Brain microvascular endothelial cell (primary cell): ENCODE measurements at regions not wholly inside any gene's neighbourhood (a gene's known extent, or its start where the extent isn't known, plus 50 kb on each side); places are given as distances from the start of the nearest gene placed in this dataset.

Experiments used
- DNase-seq: peaks from one replicate; pipeline ENCODE4 v3.0.0-alpha.2; 2020
- H3K27ac ChIP-seq: fragments of 250-450 bp; sonication (Bioruptor Pico); 2 replicates; pipeline ENCODE4 v1.5.1; 2020; ENCODE audit warnings: mild to moderate bottlenecking, moderate library complexity
- H3K27me3 ChIP-seq: fragments of 250-450 bp; sonication (Bioruptor Pico); replicated peaks from 2 replicates; pipeline ENCODE4 v1.5.1; 2020; ENCODE audit warnings: mild to moderate bottlenecking
- H3K36me3 ChIP-seq: fragments of 250-450 bp; sonication (Bioruptor Pico); replicated peaks from 2 replicates; pipeline ENCODE4 v1.5.1; 2020; ENCODE audit warnings: mild to moderate bottlenecking
- H3K4me3 ChIP-seq: 2 replicates; pipeline ENCODE4 v1.5.1; 2011; ENCODE audit warnings: low read depth, mild to moderate bottlenecking, control low read depth, low read length, moderate library complexity
- in situ Hi-C: cut with HindIII; loops from 2 replicates; pipeline ENCODE4 v1.10.0; 2017; ENCODE audit warnings: low sequenced_read_pairs, low pct_ligation_motif_present
- TF ChIP-seq, protein P1 (sequence below): IDR thresholded peaks from 2 replicates; pipeline ENCODE4 v1.5.1; 2011; ENCODE audit warnings: low read depth, mild to moderate bottlenecking, moderate library complexity, low read length, control low read depth, inconsistent platforms; ENCODE audit errors: missing control alignments

- Histone ChIP-seq H3K27ac (no peak overlapping the region), H3K4me3 (no peak overlapping the region), H3K27me3 (peaks cover 50% of the 10 kb centered on the region), H3K36me3 (no peaks in the 10 kb centered on the region)
- in situ Hi-C loops = no loop called here
- no peak for DNase-seq
- TF ChIP-seq, protein P1, sequence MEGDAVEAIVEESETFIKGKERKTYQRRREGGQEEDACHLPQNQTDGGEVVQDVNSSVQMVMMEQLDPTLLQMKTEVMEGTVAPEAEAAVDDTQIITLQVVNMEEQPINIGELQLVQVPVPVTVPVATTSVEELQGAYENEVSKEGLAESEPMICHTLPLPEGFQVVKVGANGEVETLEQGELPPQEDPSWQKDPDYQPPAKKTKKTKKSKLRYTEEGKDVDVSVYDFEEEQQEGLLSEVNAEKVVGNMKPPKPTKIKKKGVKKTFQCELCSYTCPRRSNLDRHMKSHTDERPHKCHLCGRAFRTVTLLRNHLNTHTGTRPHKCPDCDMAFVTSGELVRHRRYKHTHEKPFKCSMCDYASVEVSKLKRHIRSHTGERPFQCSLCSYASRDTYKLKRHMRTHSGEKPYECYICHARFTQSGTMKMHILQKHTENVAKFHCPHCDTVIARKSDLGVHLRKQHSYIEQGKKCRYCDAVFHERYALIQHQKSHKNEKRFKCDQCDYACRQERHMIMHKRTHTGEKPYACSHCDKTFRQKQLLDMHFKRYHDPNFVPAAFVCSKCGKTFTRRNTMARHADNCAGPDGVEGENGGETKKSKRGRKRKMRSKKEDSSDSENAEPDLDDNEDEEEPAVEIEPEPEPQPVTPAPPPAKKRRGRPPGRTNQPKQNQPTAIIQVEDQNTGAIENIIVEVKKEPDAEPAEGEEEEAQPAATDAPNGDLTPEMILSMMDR = no peak
Measured at GRCh38 chr3:193842832-193843473, 249.9 kb downstream of the OPA1 start.

DNA sequence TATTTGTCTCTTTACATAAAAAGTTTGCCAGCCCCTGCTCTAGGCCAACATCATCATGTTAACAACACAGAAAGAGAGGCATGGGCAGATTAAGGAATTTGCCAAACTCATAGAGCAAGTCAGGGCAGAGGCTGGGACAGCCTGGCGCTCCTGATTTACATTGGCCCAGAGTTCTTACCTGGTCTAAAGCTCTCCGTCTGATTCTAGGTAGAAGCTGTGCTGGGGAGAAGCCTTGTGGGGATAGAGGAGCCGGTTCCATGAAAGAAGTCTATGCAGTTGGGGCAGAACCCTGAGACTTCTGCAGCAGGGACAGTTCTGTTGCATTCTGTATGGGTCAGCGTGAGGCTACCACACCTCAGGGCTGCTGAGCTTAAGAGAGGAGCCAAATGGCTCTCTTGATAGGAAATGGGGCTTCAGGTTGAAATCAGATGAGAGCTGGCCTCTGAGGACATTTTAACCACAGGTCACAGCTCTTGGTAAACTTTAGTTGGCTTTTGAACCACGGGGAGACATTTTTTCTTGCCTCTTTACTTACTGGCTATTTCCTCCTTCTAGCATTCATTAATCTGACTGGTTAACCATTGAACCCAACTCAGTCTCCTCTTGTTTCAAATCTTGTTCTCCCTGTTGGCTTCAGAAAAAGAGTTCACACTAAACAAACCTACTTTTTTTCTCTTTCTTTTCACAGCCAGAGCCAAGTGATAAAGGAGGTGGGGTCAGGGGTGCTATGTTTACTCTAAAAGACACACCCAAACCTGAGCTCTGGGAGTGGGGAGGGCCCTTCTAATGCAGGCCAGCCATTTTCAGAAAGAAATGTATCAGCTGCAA is 250.7 kb downstream of the OPA1 start:
- TF ChIP-seq, protein P1 = no peak
- peaks cover 50% of the 10 kb centered on the region for H3K27me3 ChIP-seq
- H3K36me3 ChIP-seq = no peaks in the 10 kb centered on the region
- in situ Hi-C loops = no loop called here
- H3K27ac ChIP-seq = no peak overlapping the region
- DNase-seq = no peak
- no peak overlapping the region for H3K4me3 ChIP-seq

DNA sequence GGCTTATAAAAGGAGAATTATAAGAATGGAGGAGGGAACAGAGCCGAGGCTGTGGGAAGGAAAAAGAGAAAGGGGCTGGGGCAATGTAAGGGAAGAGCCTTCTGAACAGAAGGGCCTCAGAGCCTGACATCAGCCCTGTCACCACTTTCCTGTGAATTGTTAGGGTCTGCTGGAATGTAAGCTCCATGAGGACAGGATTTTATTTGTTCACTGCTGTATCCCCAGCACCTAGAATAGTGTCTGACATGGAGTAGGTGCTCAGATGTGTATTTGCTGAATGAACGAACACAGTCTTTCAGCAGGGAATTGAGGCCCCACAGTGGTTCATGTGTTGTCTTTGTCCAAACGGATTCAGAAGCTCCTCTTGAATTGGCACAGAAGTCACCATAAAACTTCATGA is 251.5 kb downstream of the OPA1 start:
- H3K4me3 ChIP-seq = no peak overlapping the region
- no peak for DNase-seq
- peaks cover 50% of the 10 kb centered on the region for H3K27me3 ChIP-seq
- in situ Hi-C loops = no loop called here
- H3K27ac ChIP-seq = no peak overlapping the region
- TF ChIP-seq, protein P1 = no peak
- no peaks in the 10 kb centered on the region for H3K36me3 ChIP-seq

DNA sequence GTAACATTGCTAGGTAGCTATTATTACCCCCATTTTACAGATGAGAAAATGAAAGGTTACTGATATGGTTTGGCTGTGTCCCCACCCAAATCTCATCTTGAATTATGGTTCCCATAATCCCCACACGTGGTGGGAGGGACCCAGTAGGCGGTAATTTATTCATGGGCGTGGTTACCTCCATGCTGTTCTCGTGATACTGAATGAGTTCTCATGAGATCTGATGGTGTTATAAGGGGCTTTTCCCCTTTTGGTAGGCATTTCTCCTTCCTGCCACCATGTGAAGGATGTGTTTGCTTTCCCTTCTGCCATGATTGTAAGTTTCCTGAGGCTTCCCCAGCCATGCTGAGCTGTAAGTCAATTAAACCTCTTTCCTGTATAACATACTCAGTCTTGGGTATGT is 252.1 kb downstream of the OPA1 start:
- Histone ChIP-seq H3K27me3 (peaks cover 50% of the 10 kb centered on the region), H3K36me3 (no peaks in the 10 kb centered on the region), H3K4me3 (no peak overlapping the region), H3K27ac (no peak overlapping the region)
- DNase-seq = no peak
- in situ Hi-C loops = no loop called here
- TF ChIP-seq, protein P1 = no peak

GRCh38 chr3:193846569-193846968 is 253.6 kb downstream of the OPA1 start:
- no peak overlapping the region for H3K27ac ChIP-seq
- H3K4me3 ChIP-seq = no peak overlapping the region
- peaks cover 52% of the 10 kb centered on the region for H3K27me3 ChIP-seq
- TF ChIP-seq, protein P1 = no peak
- no peaks in the 10 kb centered on the region for H3K36me3 ChIP-seq
- in situ Hi-C loops = no loop called here
- DNase-seq = no peak

DNA sequence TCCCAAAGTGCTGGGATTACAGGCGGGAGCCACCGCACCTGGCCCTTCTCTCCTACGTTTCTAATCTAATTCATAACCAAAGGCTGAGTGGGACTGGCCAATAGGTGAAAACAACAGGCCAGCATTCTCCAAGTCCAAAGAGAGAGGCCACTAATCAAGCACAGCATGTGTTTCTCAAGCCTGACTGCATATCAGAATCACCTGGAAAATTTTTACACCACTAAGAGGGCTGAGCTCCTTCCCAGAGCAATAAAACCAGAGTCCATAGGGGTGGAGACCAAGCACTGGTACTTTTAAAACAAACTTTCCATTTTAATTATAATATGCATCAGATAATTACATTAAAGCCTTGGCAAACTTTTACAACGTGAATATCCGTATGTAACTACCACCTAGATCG is 254.4 kb downstream of the OPA1 start:
- DNase-seq = no peak
- in situ Hi-C loops = no loop called here
- H3K27ac ChIP-seq = no peak overlapping the region
- H3K36me3 ChIP-seq = no peaks in the 10 kb centered on the region
- peaks cover 49% of the 10 kb centered on the region for H3K27me3 ChIP-seq
- TF ChIP-seq, protein P1 = no peak
- H3K4me3 ChIP-seq = no peak overlapping the region
